Tibial artery (tissue), 4 donors: ENCODE measurements at regions not wholly inside any gene's neighbourhood (a gene's known extent, or its start where the extent isn't known, plus 50 kb on each side); places are given as distances from the start of the nearest gene placed in this dataset.
"Not testable (repeated sequence)": the region's sequence is repeated elsewhere in the genome, so short reads cannot be mapped to it uniquely, and the experiment has no call there.

Source experiments
- DNase-seq, 2 donors: peaks; one replicate each; pipeline ENCODE4 v3.0.0-alpha.2; 2019
- H3K27ac ChIP-seq, 2 donors: fragments of 200-600 bp; sonication (generic) in 1 of 2; 1 replicate in 1 of 2; 2 replicates in 1 of 2; pipeline ENCODE4 v1.5.1; 2018 to 2019; ENCODE audit warnings: mild to moderate bottlenecking in 1 of 2
- H3K27me3 ChIP-seq, 2 donors: fragments of 200-600 bp; sonication (generic) in 1 of 2; one replicate each; pipeline versions ENCODE4 v1.5.1 to v1.6.0; 2016 to 2019
- H3K36me3 ChIP-seq, 3 donors: fragments of 200-600 bp; sonication (generic) in 2 of 3; one replicate each; pipeline ENCODE4 v1.5.1; 2016 to 2019; ENCODE audit warnings: mild to moderate bottlenecking in 2 of 3
- H3K4me1 ChIP-seq, 4 donors: fragments of 200-600 bp; sonication (generic) in 2 of 4; 1 replicate in 3 of 4; 2 replicates in 1 of 4; pipeline ENCODE4 v1.5.1; 2016 to 2019
- H3K4me3 ChIP-seq, 2 donors: fragments of 200-600 bp; sonication (generic) in 1 of 2; 1 replicate in 1 of 2; 2 replicates in 1 of 2; pipeline ENCODE4 v1.5.1; 2018 to 2019; ENCODE audit warnings: mild to moderate bottlenecking in 2 of 2
- H3K9me3 ChIP-seq, 3 donors: fragments of 200-600 bp; sonication (generic) in 1 of 3; one replicate each; pipeline ENCODE4 v1.5.1; 2016 to 2019
- intact Hi-C: fragments of 100-400 bp; cut with DNase I; formaldehyde crosslinking; loops from one replicate; pipeline ENCODE4 v1.15.0; 2023; ENCODE audit warnings: low total_unique reads
- TF ChIP-seq, protein P1 (sequence below), 2 experiments: fragments of 200-600 bp in 1 of 2; fragments of 450-650 bp in 1 of 2; IDR thresholded peaks; one replicate each; pipeline ENCODE4 v1.5.1; 2017 to 2019; ENCODE audit warnings: antibody characterized with exemption in 2 of 2, mild to moderate bottlenecking in 1 of 2, moderate library complexity in 1 of 2

- no peaks in the 10 kb centered on the region for H3K4me1 ChIP-seq
- H3K27ac ChIP-seq: no peak overlapping the region
- H3K36me3 ChIP-seq: no peaks in the 10 kb centered on the region
- intact Hi-C loops: no loop called here
- no peak overlapping the region for H3K4me3 ChIP-seq
- DNase-seq: no peak
- TF ChIP-seq, protein P1, sequence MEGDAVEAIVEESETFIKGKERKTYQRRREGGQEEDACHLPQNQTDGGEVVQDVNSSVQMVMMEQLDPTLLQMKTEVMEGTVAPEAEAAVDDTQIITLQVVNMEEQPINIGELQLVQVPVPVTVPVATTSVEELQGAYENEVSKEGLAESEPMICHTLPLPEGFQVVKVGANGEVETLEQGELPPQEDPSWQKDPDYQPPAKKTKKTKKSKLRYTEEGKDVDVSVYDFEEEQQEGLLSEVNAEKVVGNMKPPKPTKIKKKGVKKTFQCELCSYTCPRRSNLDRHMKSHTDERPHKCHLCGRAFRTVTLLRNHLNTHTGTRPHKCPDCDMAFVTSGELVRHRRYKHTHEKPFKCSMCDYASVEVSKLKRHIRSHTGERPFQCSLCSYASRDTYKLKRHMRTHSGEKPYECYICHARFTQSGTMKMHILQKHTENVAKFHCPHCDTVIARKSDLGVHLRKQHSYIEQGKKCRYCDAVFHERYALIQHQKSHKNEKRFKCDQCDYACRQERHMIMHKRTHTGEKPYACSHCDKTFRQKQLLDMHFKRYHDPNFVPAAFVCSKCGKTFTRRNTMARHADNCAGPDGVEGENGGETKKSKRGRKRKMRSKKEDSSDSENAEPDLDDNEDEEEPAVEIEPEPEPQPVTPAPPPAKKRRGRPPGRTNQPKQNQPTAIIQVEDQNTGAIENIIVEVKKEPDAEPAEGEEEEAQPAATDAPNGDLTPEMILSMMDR (IDR thresholded peaks at IDR 0.05): no peak
- no peaks in the 10 kb centered on the region for H3K27me3 ChIP-seq
- no peaks in the 10 kb centered on the region for H3K9me3 ChIP-seq
These were observed 572.3 kb upstream of the RAG2 start for GRCh38 chr11:37170311-37170710.

- DNase-seq, H3K27me3 ChIP-seq, H3K9me3 ChIP-seq, intact Hi-C loops, H3K36me3 ChIP-seq, H3K4me1 ChIP-seq, H3K27ac ChIP-seq, H3K4me3 ChIP-seq: not testable (repeated sequence)
These were observed 547.4 kb upstream of the RAG2 start for GRCh38 chr11:37145434-37145833.

- Histone ChIP-seq H3K9me3 (no peaks in the 10 kb centered on the region), H3K27me3 (no peaks in the 10 kb centered on the region), H3K27ac (no peak overlapping the region), H3K4me1 (no peaks in the 10 kb centered on the region), H3K36me3 (no peaks in the 10 kb centered on the region), H3K4me3 (no peak overlapping the region)
- intact Hi-C loops: no loop called here
- no peak for DNase-seq
- TF ChIP-seq, protein P1 (IDR thresholded peaks at IDR 0.05): no peak
These were observed 544.6 kb upstream of the RAG2 start for GRCh38 chr11:37142591-37142990.

- H3K4me1 ChIP-seq: no peaks in the 10 kb centered on the region
- no peak overlapping the region for H3K27ac ChIP-seq
- H3K4me3 ChIP-seq: no peak overlapping the region
- intact Hi-C loops: no loop called here
- TF ChIP-seq, protein P1 (IDR thresholded peaks at IDR 0.05): no peak
- DNase-seq: no peak
- no peaks in the 10 kb centered on the region for H3K27me3 ChIP-seq
- H3K36me3 ChIP-seq: no peaks in the 10 kb centered on the region
- no peaks in the 10 kb centered on the region for H3K9me3 ChIP-seq
These were observed 543.7 kb upstream of the RAG2 start for GRCh38 chr11:37141707-37142106.

- H3K9me3 ChIP-seq, intact Hi-C loops, H3K4me1 ChIP-seq, H3K36me3 ChIP-seq, H3K27me3 ChIP-seq, H3K4me3 ChIP-seq, DNase-seq, H3K27ac ChIP-seq: not testable (repeated sequence)
These were observed 537.6 kb upstream of the RAG2 start for GRCh38 chr11:37135606-37136005.

DNA sequence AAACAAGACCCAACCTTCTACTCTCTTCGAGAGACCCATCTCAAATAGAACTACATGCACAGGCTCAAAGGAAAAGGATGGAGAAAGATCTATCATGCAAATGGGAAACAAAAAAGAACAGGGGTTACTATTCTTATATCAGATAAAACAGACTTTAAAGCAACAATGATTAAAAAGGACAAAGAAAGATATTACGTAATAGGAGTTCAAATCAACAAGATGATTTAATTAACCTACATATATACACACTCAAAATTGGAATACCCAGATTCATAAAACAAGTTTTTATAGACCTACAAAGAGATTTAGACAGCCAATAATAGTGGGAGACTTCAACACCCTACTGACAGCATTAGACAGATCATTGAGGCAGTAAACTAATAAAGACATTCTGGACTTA, 536.6 kb upstream of the RAG2 start:
- Histone ChIP-seq H3K36me3 (no peaks in the 10 kb centered on the region), H3K4me3 (no peak overlapping the region), H3K9me3 (peaks cover 0 to 6% (median 2%) of the 10 kb centered on the region in 3 donors), H3K27ac (no peak overlapping the region), H3K4me1 (no peaks in the 10 kb centered on the region), H3K27me3 (no peaks in the 10 kb centered on the region)
- intact Hi-C loops: no loop called here
- TF ChIP-seq, protein P1 (IDR thresholded peaks at IDR 0.05): no peak
- DNase-seq: no peak

GRCh38 chr11:37124384-37124783, 526.3 kb upstream of the RAG2 start:
- no peak overlapping the region for H3K27ac ChIP-seq
- no peaks in the 10 kb centered on the region for H3K36me3 ChIP-seq
- DNase-seq: no peak
- H3K27me3 ChIP-seq: no peaks in the 10 kb centered on the region
- TF ChIP-seq, protein P1 (IDR thresholded peaks at IDR 0.05): no peak
- no peaks in the 10 kb centered on the region for H3K9me3 ChIP-seq
- H3K4me1 ChIP-seq: no peaks in the 10 kb centered on the region
- intact Hi-C loops: no loop called here
- H3K4me3 ChIP-seq: no peak overlapping the region
